CD4-positive, alpha-beta T cell treated with Interleukin-6 at 100 ng/mL for 8 hours (primary cell): ENCODE measurements at regions not wholly inside any gene's neighbourhood (a gene's known extent, or its start where the extent isn't known, plus 50 kb on each side); places are given as distances from the start of the nearest gene placed in this dataset.

Experiments
- DNase-seq: peaks from one replicate; pipeline ENCODE4 v3.0.0-alpha.2; 2020; ENCODE audit warnings: mixed read lengths, low spot score

DNA sequence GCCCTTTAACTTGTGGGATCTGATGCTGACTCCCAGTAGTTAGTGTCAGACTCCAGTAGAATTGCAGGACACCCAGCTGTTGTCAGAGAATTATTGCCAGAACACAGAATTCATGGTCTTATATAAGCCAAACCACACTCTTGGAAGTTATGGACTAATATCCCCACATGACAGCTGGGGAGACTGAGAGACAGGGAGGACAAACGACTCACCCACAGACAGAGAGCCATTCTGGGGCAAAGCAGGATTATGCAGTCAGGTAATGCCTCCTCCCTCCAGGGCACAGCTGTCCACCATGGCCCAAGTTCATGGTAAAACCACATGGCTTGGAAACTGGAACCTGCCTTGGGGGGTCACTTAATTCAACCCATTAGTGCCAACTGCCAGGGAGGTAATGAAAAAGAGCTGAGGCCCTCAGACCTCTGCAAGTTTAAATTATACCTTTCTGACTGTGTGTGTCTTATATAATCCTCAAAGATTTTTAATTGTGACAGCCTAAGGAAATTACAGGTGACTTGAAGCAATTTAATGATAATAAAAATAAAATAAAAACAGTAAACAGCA, 299.5 kb downstream of the BUD13 start:
- DNase-seq: no peak

DNA sequence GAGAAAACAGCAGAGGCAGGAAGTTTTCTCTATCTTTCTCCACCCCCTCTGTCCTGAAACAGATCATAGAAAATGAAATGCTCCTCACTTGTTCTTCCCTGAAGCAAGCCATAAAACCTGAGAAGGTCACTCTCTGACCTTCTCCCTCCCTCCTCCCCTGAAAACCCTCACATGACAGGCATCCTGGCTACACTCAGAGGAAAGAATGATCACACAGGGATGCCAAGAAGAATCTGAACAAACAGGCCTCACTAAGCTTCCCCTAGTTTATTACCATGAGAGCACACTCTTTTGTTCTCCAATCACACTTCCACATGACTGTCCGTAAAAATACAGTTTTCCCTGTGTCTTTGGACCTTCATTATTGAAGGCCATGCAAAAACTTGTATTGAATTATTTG, 300.1 kb downstream of the BUD13 start:
- no peak for DNase-seq

DNA sequence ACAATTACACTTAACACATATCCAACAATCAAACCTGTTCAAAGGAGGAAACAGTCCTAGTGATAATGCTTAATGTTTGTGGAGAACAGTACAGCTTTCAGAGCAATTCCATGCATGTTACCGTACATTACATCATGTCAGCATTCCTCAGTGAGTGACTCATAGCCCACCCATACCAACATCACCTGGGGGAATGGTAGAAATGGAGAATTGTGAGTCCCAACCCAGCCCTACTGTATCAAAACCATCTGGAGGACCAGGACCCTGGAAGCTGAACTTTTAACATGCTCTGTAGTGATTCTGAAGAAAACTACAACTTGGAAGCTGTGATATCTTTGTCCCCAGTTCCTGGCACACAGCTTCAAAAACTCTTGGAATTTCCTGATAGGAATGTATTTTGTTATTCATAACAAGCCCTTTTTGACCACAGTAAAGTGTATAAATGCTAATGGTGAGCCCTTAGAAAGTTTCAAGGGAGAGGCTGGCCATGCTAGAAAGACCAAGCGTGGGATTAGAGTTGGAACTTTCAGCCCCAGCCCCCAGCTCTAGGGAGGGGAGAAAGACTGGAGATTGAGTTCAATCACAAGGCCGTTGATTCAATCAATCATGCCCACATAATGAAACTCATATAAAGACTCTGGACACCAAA, 301.1 kb downstream of the BUD13 start:
- no peak for DNase-seq

DNA sequence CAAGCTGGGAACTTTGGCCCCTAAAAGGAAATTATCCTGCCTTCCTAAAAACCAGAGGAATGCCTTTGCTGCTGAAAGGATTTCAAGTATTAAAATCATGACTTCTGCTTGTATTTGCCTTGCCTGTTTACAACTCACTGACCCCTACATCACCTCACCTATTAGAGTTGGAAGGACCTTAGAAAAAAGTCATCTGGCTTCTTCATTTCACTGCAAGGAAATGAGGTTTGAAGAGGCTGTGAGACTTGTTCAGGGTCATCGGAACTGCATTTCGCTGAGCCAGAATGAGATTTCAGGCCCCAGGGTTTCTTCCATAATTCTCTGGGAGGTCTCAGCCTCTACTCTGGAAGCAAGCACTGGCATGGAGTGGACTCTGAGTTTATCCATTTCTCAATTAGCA, 304.1 kb downstream of the BUD13 start:
- no peak for DNase-seq

DNA sequence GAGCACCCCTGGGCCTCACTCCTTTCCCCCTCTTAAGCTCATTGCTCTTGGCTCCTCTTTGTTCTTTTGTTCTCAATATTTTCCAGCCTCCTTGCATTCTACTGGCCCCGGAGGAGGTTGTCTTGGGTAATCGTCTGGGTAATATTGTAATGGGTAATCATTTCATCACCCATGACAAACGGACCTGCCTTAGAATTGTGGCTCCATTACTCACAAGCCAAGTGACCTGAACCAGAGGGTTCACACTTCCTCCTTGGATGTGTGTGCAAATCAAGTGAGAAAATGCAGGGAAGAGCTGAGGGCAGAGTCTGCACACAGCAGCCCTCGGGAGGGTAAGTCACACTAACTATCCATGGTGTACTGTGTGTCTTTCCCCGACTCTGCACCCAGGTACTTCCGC, 305.0 kb downstream of the BUD13 start:
- no peak for DNase-seq

DNA sequence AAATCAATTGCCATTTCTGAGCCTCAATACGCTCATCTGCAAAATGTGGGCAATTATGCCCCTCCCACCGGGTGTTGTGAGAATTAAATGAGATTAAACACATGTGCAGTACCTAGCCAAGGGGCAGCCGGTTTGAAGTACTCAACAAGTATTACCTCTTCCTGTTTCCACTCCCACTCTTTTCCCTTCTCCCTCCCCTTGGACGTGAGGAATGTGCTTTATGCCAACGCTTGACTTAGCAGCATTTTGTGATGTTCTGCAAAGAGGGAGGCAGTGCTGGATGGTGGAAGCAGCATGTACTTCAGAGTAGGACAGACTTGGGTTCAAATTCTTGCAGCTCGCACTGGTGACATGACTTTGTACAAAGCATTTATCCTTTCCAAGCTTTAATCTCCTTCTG, 306.0 kb downstream of the BUD13 start:
- no peak for DNase-seq

DNA sequence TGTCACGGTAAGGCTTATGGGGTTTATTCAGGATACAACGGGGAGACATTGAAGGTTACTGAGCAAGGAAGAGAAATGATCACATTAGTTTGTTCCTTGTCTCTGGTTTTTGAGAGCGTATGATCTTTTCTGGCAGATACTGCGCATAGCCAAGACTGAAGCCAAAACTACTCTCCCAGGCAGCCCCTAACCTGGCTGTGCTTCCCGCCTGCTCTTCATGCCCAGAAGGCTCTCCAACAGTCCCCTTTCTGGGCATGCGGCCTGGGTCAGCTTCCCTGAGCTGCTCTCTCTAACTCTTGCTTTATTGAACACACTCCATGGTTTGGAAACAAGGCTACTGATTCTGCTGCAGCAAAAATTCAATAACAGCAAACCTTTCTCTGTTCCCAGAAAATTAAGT, 306.6 kb downstream of the BUD13 start:
- no peak for DNase-seq

DNA sequence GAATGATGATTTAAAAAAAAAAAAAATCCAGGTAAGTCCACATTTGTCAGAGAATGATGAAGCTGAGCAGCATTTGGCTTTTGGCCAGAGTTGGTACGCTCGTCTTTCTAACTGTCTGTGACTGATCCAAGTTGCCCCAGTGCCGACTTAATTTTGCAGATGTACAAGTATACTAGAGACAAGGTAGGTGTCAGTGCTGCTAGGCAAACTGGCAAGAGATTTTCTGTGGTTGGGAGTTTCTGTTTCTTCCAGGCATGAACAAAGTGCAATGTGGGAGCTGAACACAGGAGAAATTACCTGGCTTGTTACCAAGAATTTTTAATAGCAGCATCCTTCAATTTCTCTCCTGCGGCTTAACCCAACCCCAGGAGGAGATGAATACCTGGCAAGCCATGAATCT, 307.7 kb downstream of the BUD13 start:
- no peak for DNase-seq

DNA sequence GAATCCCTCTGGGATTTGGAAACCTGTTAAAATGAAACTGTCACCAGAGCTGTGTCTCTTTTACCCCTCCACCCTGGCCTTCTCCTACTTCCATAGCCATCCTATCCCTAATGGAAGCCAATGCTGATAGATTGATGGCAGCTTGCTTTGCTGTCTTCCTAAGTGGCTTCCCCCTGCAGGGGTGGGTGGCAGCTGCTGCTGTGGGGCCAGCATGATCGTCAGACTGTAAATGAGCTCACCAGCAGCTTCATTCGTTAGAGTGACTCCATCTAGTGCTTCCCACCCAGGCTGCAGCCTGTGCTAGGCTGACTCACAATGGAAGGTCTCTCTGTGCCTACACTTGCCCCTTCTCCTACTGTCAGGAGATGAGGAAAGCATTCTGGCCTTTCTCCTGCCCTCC, 311.0 kb downstream of the BUD13 start:
- no peak for DNase-seq

DNA sequence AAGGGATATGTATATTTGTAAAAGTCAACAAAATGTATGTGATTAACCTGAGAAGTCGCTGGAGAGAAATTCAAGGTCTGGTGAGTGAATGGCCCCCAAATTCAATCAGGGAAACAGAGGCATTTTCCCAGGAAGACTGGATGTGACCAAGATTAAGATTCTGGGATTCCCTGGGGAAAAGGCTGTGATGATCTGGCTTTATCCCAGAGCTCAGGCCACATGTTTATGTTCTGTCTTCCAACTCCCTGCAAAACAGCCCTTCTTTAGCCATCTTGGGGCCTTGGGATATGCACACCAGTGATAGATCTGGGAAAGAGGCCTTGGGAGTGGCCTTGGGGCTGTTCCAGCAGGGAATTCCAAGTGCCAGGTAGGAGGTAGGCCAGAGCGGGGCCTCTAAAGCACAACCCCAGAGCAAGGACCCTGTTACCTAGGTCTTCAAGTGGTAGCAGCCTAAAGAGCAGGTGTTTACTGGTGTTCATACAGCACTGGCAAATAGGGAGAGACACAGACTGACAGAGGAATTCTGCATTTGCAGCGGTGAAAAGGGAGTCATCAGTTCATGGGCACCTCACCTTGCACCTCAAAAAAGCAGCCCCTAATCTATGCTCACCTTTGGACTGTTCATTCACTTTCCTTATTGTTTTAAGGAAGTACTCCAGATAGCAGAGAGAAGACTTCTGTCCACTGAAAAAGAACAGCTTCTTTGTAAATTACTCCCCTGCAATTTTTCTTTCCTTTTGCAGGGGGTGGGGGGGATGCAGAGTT, 312.4 kb downstream of the BUD13 start:
- no peak for DNase-seq

DNA sequence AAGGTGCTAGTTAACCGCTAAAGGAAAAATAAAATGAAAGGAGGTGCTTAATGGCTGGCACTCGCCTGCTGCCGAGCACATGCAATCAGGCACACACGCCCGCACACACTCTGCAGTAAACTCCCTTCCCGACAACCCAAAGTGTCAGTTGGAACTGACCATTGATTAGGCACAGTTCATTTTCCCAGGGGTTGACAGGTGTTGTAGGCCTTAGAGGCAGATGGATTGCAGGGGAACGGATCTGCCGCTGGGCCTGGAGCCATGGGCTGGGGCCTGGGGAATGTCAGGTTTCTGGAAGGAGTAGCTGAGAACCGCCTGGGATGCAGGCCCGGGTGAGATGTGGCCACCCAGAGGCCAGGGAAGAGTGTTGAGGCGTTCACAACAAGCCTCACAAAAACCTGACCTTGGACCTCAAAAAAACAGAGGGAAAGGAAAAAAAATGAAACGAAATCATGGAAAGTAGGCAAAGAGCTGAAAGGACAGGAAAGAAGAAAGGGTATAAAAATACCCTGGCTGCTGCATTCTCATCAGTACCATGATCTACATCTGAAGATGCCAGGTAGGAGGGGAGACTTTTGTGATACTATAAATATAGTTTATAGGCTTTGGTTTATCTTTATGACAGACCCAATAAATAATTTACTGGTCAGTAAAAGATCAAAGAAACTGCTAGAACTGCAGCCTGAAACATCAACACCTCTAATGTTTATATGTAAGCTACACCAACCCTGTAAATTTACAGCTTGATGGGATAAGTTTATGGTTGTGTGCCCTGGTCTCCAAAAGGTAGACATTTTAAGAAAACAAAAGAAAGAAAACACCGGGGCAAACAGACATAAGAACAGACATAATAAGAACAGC, 313.4 kb downstream of the BUD13 start:
- no peak for DNase-seq

DNA sequence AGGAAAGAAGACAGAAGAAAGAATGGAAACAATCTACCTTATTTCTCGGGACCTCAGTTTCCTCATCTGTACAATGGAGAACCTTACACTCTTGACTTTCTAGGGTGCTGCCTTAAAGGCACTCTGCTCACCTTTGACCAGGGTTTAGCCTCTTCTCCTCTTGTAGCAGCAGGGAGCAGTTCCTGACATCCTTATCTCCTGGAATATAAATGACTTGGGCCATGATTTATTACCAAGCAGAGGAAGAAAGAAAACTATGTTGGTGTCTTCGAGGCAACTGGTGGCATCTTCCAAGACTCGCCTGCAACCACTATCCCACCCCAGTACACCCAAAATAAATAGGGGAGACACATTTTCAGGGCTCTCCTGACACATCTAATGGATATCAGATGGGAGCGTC, 314.2 kb downstream of the BUD13 start:
- no peak for DNase-seq

DNA sequence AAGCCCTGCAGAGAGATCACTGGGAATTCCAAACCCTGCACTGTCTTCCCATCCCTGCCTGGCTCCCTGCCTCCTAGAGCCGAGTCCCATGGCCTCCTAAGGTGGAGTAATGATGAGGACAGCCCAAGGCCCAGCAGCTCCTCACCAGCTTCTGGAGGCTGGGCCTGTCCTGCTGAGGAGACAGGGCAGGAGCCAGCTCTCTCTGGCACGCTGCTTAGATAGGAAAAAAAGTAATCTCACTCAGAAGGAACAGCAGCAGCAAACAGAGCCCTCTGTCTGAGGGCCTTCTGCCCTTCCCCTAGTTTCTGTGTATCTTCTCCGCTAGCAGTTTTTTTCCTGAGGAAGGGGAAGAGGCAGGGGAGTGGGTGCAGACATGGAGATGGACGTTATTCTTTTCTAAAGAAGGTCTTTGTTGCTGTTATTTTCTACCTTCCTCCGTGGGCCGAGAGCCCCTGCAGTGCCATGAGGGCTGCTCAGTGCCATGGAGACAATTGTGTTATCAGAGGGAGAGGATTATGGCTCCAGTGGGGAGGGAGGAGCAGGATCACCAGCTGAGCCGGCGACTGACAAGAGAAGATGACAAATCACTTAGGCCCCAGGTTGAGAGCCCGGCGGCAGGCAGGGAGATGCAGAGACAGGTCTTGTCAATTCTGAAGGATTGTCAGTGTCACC, 315.3 kb downstream of the BUD13 start:
- DNase-seq: no peak

DNA sequence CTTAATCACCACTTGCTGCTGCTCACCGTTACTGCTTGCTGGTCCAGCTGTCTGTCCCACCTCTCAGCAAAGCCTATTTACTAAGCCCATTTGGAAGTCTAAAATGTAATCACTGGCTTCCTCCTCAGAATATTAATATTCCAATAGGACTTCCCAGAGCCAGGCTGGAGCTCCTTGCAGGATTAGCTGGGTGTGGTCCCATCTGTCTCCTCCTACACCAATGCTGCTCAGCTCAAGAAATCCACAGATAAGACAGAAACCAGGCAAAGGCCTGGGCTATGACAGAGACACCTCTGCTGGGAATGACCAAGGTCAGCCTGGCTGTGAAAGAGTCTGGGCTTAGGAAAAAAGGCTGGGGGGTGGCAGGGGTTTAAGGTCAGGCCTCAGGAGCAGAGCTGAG, 317.8 kb downstream of the BUD13 start:
- DNase-seq: no peak

DNA sequence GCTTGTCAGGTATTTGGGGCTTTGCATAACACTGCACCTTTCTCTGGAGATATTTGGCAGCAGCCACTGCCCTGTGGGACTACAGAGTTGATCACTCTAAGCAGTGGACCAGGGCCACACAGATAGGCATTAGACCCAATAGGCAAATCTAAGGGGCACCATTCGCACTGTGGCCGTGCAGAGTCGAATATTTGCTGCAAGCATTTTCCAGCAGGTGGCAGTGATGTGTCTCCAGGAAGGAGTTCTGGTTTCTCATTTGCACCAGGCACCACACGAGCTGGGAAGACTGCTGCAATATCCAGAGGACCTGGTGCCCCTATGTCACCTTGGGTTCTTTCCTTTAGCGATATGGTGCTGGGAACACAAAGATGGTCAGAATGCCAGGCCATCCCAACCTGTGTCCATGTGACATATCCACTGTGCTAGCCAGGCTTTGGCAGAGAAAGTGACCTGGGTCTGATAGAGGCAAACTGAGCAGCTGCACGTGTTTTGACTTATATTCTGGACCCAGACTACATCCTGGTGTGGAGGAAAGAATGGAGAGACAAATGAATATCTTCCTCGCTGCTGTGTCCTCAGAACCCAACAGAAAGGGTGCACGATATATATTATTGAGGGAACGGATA, 318.7 kb downstream of the BUD13 start:
- DNase-seq: no peak

DNA sequence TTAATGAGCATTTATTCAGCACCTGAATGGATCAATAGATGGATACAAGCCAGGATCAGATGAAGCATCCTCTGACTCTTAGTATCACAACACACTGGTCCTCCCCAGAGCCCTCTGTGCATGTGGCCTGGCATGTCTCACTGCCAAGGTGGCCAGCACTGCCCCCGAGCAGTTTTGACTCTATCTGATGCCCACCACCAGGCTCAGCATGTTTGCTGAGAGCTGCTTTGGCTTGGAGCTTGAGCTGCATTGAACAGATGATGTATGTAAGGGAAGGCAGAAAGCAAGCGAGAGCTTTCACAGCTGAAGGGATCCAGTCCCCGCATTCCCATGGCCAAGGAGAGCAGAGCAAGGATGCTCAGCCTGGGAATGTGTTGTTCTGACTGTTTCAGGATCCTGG, 320.3 kb downstream of the BUD13 start:
- DNase-seq: no peak

DNA sequence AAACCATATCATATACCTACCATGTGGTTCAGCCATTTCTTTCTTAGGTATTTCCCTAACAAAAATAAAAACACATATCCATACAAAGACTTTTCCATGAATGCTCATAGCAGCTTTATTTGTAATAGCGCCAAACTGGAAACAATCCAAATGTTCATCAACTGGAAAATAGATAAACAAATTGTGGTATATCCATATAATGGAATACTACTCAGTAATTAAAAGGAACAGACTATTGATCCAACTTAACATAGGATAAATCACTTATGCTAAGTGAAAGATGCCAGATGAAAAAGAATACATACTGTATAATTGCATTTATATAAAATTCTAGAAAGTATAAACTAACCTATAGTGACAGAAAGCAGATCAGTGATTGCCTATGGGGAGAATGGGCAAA, 323.3 kb downstream of the BUD13 start:
- no peak for DNase-seq

DNA sequence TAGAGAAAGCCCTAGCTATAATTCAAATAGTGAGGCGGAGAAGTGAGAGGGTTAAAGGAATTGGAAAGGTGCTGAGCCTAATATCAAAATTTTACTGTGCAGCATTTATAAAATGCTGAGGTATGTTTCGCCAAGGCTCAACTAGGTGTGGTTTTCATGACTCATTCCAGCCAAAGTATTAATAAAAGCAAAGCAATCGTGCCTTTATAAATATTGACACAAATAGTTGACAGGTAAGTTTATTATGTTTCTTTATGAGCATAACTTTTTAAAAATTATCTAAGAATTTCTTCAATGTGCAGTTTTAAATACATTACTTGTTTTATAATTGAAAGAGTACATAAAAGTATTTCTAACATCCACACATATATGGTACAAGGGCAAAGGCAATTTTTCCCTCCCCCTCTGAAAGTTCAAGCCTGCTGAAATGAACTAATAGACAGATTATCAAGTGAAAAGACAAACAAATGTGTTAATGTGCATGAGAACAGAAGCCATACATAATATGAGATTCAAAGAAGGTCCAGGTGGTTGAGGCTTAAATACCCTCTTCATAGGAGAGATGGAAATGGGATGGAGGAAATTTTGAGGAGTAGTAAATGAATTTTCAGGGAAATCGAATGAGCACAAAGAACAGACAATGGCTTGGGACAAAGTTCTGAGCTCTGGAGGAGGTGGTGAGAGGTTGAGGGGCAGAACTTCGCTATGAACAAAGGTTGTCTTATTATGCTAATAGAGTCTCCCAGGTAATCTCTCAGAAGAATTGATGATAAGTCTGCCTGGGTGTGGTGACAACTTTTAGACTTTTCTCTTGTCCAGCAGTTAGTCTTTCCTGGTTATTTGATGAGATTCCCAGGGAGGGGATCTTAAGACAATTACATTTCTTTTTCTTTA, 326.5 kb downstream of the BUD13 start:
- DNase-seq: no peak

DNA sequence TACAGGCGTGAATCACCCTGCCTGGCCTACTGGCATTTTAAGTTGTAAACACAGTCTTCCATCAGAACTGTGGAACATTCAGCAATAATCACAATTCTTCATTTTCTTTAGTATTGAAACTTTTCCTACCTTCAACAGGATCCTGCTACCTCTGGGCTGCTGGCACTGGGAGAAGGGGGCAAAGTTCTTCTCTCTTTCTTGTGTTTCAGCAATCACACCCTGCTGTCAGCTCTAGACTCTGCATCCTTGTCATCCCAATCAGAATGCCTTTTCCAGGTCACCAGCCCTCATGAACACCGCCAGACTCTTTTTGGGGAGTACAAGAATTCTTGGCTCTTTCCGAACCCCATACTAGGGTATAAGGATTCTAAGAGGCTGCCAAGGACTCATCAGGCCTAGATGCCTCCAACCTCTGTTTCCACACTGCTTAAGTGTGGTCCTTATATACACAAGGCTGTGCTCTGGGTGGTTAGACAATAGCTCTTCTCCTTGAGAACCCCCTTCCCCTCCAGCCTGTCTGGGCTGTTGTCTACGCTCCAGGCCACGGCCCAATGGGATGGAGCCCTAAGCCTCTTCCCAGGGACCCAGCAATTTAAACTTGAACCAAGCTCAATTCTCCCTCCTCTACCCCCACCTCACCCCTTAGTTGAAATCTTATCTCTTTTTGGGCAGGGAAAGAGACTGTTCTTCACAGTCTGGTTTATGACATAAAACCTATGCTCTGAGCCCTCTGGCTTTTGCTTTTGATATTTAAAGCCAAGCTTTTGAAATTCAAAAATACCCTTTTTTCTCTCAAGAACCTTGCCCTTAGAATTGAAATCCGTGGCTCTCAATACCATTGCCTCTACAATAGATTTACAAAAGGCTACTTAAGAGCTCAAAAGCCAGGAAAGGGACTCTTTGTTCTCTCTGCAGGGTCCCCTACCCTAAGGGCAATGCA, 327.4 kb downstream of the BUD13 start:
- DNase-seq: no peak
